Neural crest cell (in vitro differentiated cells): ENCODE measurements at regions not wholly inside any gene's neighbourhood (a gene's known extent, or its start where the extent isn't known, plus 50 kb on each side); places are given as distances from the start of the nearest gene placed in this dataset.

Experiments used
- DNase-seq: peaks from one replicate; pipeline ENCODE4 v3.0.0; 2021; ENCODE audit warnings: low read depth, mixed read lengths, low spot score
- H3K27ac Mint-ChIP-seq: one replicate; pipeline ENCODE4 v1.8.0; 2021; ENCODE audit warnings: mild to moderate bottlenecking, mixed read lengths; ENCODE audit not compliant: unreplicated experiment
- H3K27me3 Mint-ChIP-seq: 2 replicates; pipeline ENCODE4 v1.8.0; 2021; ENCODE audit warnings: low read depth, mild to moderate bottlenecking, mixed read lengths
- H3K36me3 Mint-ChIP-seq: 2 replicates; pipeline ENCODE4 v1.8.0; 2021; ENCODE audit warnings: low read depth, mild to moderate bottlenecking, mixed read lengths
- H3K4me1 Mint-ChIP-seq: 2 replicates; pipeline ENCODE4 v1.8.0; 2021; ENCODE audit warnings: mixed read lengths
- H3K4me3 Mint-ChIP-seq: one replicate; pipeline ENCODE4 v1.8.0; 2021; ENCODE audit warnings: mild to moderate bottlenecking, mixed read lengths
- H3K9me3 Mint-ChIP-seq: 2 replicates; pipeline ENCODE4 v1.8.0; 2021; ENCODE audit warnings: mixed read lengths
- TF ChIP-seq, protein P1 (sequence below): fragments of 200-600 bp; sonication (generic); conservative IDR thresholded peaks from 2 replicates; pipeline ENCODE4 v1.5.0; 2021; ENCODE audit warnings: antibody characterized with exemption, mild to moderate bottlenecking

DNA sequence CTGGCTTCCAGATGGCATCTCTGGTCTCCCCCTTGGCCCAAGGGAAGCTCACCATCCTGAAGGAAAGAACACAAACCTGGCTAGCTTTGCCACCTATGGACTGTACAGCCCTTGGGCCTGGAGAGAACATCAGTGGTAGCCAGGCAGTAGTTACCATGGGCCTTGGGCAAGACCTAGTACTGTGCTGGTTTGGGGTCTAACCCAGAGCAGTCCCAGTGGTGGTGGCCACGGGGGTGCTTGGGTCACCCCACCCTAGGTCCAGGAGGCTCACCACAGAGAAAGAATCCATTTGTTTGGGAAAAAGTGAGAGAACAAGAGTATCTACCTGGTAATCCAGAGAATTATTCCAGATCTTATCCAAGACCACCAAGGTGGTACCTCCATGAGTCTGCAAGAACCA, 290.7 kb upstream of the PPP1R2C start:
- Mint-ChIP-seq H3K4me3 (no peak overlapping the region), H3K4me1 (peaks cover 9% of the 10 kb centered on the region), H3K27me3 (no peaks in the 10 kb centered on the region), H3K36me3 (no peaks in the 10 kb centered on the region), H3K27ac (no peak overlapping the region), H3K9me3 (no peaks in the 10 kb centered on the region)
- TF ChIP-seq, protein P1, sequence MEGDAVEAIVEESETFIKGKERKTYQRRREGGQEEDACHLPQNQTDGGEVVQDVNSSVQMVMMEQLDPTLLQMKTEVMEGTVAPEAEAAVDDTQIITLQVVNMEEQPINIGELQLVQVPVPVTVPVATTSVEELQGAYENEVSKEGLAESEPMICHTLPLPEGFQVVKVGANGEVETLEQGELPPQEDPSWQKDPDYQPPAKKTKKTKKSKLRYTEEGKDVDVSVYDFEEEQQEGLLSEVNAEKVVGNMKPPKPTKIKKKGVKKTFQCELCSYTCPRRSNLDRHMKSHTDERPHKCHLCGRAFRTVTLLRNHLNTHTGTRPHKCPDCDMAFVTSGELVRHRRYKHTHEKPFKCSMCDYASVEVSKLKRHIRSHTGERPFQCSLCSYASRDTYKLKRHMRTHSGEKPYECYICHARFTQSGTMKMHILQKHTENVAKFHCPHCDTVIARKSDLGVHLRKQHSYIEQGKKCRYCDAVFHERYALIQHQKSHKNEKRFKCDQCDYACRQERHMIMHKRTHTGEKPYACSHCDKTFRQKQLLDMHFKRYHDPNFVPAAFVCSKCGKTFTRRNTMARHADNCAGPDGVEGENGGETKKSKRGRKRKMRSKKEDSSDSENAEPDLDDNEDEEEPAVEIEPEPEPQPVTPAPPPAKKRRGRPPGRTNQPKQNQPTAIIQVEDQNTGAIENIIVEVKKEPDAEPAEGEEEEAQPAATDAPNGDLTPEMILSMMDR = no peak
- DNase-seq = no peak

DNA sequence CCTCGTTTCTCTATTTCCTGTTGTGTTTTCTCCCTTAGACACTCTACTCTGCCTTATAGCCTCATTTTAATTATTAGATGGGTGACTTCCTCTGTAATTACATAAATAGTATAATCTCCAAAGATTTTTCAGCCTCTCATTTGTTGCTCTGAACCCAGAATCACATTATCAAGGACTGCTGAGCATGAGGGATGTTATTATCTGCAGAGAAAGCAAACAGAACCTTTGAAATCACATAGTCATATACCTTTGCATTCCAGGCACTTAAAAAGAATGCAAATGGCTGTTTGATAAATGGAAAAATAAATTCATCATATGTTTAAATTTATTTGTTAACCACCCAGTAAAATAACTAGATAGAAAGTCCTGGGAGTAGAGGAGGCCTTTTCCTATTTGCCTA, 305.1 kb upstream of the PPP1R2C start:
- Mint-ChIP-seq H3K36me3 (no peaks in the 10 kb centered on the region), H3K4me3 (no peak overlapping the region), H3K4me1 (no peaks in the 10 kb centered on the region), H3K27me3 (no peaks in the 10 kb centered on the region), H3K27ac (no peak overlapping the region), H3K9me3 (peaks cover 19% of the 10 kb centered on the region)
- TF ChIP-seq, protein P1 = no peak
- DNase-seq = no peak

DNA sequence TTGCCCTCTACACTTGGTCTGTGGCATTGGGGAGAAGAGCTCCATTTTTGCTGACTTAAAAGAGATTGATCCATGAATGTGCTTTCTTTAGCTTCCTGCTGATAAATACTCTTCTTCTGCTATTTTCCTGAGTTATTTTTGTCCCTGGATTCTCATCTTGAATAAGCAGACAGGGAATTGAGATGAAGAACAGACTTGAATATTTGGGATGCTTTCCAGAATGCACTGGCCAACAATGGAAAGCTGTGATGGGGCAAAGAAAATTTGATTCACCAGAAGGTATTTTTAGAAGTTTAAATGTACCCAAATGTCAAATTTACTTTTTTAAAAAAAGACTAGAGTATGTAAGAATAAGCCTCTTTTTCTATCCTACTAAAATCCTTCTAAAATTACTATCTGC, 309.9 kb upstream of the PPP1R2C start:
- no peaks in the 10 kb centered on the region for H3K4me1 Mint-ChIP-seq
- H3K4me3 Mint-ChIP-seq = no peak overlapping the region
- H3K27ac Mint-ChIP-seq = no peak overlapping the region
- no peaks in the 10 kb centered on the region for H3K36me3 Mint-ChIP-seq
- H3K9me3 Mint-ChIP-seq = peaks cover 15% of the 10 kb centered on the region
- H3K27me3 Mint-ChIP-seq = no peaks in the 10 kb centered on the region
- no peak for DNase-seq
- TF ChIP-seq, protein P1 = no peak

DNA sequence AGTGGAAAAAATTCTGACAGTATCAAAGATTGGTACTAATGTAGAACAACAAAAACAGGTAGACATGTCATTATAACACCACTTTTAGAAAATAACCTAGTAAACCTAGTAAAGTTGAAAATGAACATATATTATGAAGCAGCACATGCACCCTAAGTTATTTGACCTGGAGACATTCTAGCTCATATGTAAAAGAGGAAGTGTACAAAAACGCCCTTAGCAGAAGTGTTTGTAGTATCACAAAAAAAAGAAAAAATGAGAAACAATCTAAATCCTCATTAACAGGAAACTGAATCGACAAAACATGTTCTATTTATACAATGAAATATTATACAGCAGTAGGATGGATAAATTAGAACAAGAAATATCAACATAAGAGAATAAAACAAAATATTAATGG, 318.9 kb upstream of the PPP1R2C start:
- Mint-ChIP-seq H3K9me3 (no peaks in the 10 kb centered on the region), H3K4me1 (no peaks in the 10 kb centered on the region), H3K36me3 (no peaks in the 10 kb centered on the region), H3K27ac (no peak overlapping the region), H3K4me3 (no peak overlapping the region), H3K27me3 (no peaks in the 10 kb centered on the region)
- TF ChIP-seq, protein P1 = no peak
- DNase-seq = no peak

DNA sequence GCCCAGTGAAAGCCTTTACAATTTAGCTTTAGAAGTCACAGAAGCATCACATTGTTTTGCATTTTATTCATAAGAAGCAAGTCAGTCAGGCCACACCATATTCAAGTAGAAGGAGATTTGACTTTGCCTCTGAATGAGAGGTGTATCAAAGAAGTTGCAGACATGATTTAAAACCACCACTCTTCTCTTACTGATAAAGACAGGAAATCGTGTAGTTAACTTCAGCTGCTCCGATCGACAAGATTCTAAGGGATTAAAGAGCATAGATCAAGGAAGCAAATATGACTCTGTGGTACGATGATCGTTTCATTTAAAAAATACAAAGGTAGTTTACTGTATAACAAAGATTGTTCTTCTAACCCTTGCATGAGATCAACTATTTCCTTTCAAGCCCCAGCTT, 328.0 kb upstream of the PPP1R2C start:
- TF ChIP-seq, protein P1 = no peak
- no peaks in the 10 kb centered on the region for H3K36me3 Mint-ChIP-seq
- H3K4me1 Mint-ChIP-seq = no peaks in the 10 kb centered on the region
- H3K9me3 Mint-ChIP-seq = peaks cover 3% of the 10 kb centered on the region
- no peak overlapping the region for H3K27ac Mint-ChIP-seq
- H3K27me3 Mint-ChIP-seq = no peaks in the 10 kb centered on the region
- no peak for DNase-seq
- no peak overlapping the region for H3K4me3 Mint-ChIP-seq

DNA sequence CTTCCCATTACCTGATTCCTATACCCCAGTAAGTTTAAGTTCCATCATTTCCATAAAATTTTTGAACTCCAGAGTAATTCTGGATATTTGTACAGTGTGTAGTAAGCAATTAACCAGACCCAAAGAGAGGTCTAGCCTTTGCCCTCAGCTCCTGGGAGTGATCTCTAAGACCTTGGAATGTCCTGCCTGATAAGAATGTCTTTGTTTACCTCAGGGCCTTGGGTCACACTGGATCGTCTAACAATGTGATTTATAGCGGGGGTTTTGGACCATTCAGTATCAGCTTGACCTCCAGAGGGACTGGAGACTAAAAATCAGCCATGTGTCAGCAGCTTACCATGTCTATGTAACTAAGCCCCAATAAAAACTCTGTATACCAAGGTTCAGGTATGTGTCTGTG, 330.9 kb upstream of the PPP1R2C start:
- peaks cover 3% of the 10 kb centered on the region for H3K9me3 Mint-ChIP-seq
- H3K36me3 Mint-ChIP-seq = no peaks in the 10 kb centered on the region
- H3K4me1 Mint-ChIP-seq = no peaks in the 10 kb centered on the region
- H3K27me3 Mint-ChIP-seq = no peaks in the 10 kb centered on the region
- DNase-seq = no peak
- no peak overlapping the region for H3K27ac Mint-ChIP-seq
- H3K4me3 Mint-ChIP-seq = no peak overlapping the region
- TF ChIP-seq, protein P1 = no peak
